ENCODE measurements at regions not wholly inside any gene's neighbourhood (a gene's known extent, or its start where the extent isn't known, plus 50 kb on each side); places are given as distances from the start of the nearest gene placed in this dataset.

GRCh38 chr2:156023229-156023869 is 309.2 kb downstream of the NR4A2 start:
- Histone ChIP-seq H3K36me3 (ENCODE audit: low read depth, missing control alignments) (no peaks in the 10 kb centered on the region), H3K4me3 (no peak overlapping the region), H3K9me3 (no peaks in the 10 kb centered on the region), H3K4me1 (no peaks in the 10 kb centered on the region), H3K27ac (no peak overlapping the region), H3K27me3 (no peaks in the 10 kb centered on the region)
- TF ChIP-seq POLR2A (IDR thresholded peaks at IDR 0.05), result no peak
- TF ChIP-seq CTCF (IDR thresholded peaks at IDR 0.05), result no peak
- 87% methylated on average over 2 of the region's 2 CpGs for WGBS, 2 donors
- no peak for DNase-seq
- intact Hi-C loops (cut with DNase I; ENCODE audit: low total_unique reads), result no loop called here

- DNase-seq, result peak; percentile 24
- intact Hi-C loops (cut with DNase I; ENCODE audit: low total_unique reads), result no loop called here
- no peaks in the 10 kb centered on the region for H3K36me3 ChIP-seq (ENCODE audit: low read depth, missing control alignments)
- no peak for TF ChIP-seq POLR2A (IDR thresholded peaks at IDR 0.05)
- no peak for TF ChIP-seq CTCF (IDR thresholded peaks at IDR 0.05)
- no peak overlapping the region for H3K27ac ChIP-seq
- no peak overlapping the region for H3K4me3 ChIP-seq
- no peaks in the 10 kb centered on the region for H3K4me1 ChIP-seq
- H3K9me3 ChIP-seq, result no peaks in the 10 kb centered on the region
- H3K27me3 ChIP-seq, result no peaks in the 10 kb centered on the region
- 50 to 60% methylated on average over 3 of the region's 3 CpGs for WGBS, 2 donors
Measured at GRCh38 chr2:156021146-156022040, 311.1 kb downstream of the NR4A2 start.

- WGBS, 2 donors, result 90 to 92% methylated on average over 2 of the region's 2 CpGs
- H3K36me3 ChIP-seq (ENCODE audit: low read depth, missing control alignments), result no peaks in the 10 kb centered on the region
- no peak for DNase-seq
- no peaks in the 10 kb centered on the region for H3K27me3 ChIP-seq
- no peak overlapping the region for H3K4me3 ChIP-seq
- no peak for TF ChIP-seq CTCF (IDR thresholded peaks at IDR 0.05)
- TF ChIP-seq POLR2A (IDR thresholded peaks at IDR 0.05), result no peak
- H3K27ac ChIP-seq, result no peak overlapping the region
- H3K9me3 ChIP-seq, result no peaks in the 10 kb centered on the region
- H3K4me1 ChIP-seq, result no peaks in the 10 kb centered on the region
- intact Hi-C loops (cut with DNase I; ENCODE audit: low total_unique reads), result no loop called here
Measured at GRCh38 chr2:156019341-156019740, 313.2 kb downstream of the NR4A2 start.

- no peaks in the 10 kb centered on the region for H3K27me3 ChIP-seq
- no peaks in the 10 kb centered on the region for H3K36me3 ChIP-seq (ENCODE audit: low read depth, missing control alignments)
- TF ChIP-seq CTCF (IDR thresholded peaks at IDR 0.05) (no peak), POLR2A (IDR thresholded peaks at IDR 0.05) (no peak)
- 72 to 75% methylated on average over 1 of the region's 1 CpG for WGBS, 2 donors
- no peaks in the 10 kb centered on the region for H3K4me1 ChIP-seq
- no peak overlapping the region for H3K27ac ChIP-seq
- no peak overlapping the region for H3K4me3 ChIP-seq
- no peak for DNase-seq
- intact Hi-C loops (cut with DNase I; ENCODE audit: low total_unique reads), result no loop called here
- H3K9me3 ChIP-seq, result no peaks in the 10 kb centered on the region
Measured at GRCh38 chr2:156017341-156017885, 315.1 kb downstream of the NR4A2 start.

Measured in testis (tissue), 2 donors.